Activated T-helper 1 cell treated with anti-CD3 and anti-CD28 coated beads, Interleukin-12 subunit alpha, Interleukin-12 subunit beta, Interleukin-2, Interleukin-4 antibody, amounts not matched to agents 30 ng/mL and 10 ng/mL and 1 ng/mL, durations not matched to agents 14 hours and 24 hours and 36 hours (primary cell): ENCODE measurements at regions not wholly inside any gene's neighbourhood (a gene's known extent, or its start where the extent isn't known, plus 50 kb on each side); places are given as distances from the start of the nearest gene placed in this dataset.

Experiments
- DNase-seq: peaks from one replicate; pipeline ENCODE4 v3.0.0; 2021; ENCODE audit warnings: low spot score
- H3K27ac Mint-ChIP-seq: one replicate; pipeline ENCODE4 v1.8.0; 2021; ENCODE audit warnings: mild to moderate bottlenecking, mixed read lengths
- H3K27me3 Mint-ChIP-seq: one replicate; pipeline ENCODE4 v1.8.0; 2022; ENCODE audit warnings: mild to moderate bottlenecking, moderate library complexity, mixed read lengths; ENCODE audit not compliant: insufficient read depth
- H3K36me3 Mint-ChIP-seq: one replicate; pipeline ENCODE4 v1.8.0; 2021; ENCODE audit warnings: low read depth, mixed read lengths
- H3K4me1 Mint-ChIP-seq: one replicate; pipeline ENCODE4 v1.8.0; 2021; ENCODE audit warnings: low read depth, mixed read lengths
- H3K4me3 Mint-ChIP-seq: one replicate; pipeline ENCODE4 v1.8.0; 2021; ENCODE audit warnings: mild to moderate bottlenecking, moderate library complexity, mixed read lengths
- H3K9me3 Mint-ChIP-seq: one replicate; pipeline ENCODE4 v1.8.0; 2021; ENCODE audit warnings: mixed read lengths
- intact Hi-C: fragments of 100-400 bp; cut with micrococcal nuclease; formaldehyde crosslinking; loops from one replicate; pipeline ENCODE4 v1.15.1; 2024

DNA sequence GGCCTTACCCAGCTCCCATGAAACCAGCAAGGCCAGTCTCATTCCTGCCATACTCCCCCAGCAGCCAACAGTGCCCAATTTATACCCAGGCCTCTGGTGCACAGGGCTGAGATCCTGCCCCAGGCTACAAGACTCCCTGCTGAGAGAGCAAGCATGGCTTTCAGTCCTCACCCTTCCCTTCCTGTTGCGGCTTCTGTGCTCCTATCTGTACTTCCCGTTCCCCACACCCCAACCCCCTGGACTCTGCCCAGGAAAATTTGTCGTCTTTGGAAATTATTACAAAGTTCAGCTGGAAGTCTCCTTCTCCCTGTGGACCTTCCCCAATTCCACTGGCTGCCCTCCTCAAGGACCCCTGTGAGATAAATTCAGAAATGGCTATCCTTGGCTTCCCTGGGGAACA lies 84.1 kb upstream of the GK2 start:
- H3K27me3 Mint-ChIP-seq, result peaks cover 3% of the 10 kb centered on the region
- intact Hi-C loops, result no loop called here
- no peaks in the 10 kb centered on the region for H3K4me1 Mint-ChIP-seq
- H3K36me3 Mint-ChIP-seq, result no peaks in the 10 kb centered on the region
- H3K9me3 Mint-ChIP-seq, result no peaks in the 10 kb centered on the region
- no peak for DNase-seq
- H3K27ac Mint-ChIP-seq, result no peak overlapping the region
- no peak overlapping the region for H3K4me3 Mint-ChIP-seq

DNA sequence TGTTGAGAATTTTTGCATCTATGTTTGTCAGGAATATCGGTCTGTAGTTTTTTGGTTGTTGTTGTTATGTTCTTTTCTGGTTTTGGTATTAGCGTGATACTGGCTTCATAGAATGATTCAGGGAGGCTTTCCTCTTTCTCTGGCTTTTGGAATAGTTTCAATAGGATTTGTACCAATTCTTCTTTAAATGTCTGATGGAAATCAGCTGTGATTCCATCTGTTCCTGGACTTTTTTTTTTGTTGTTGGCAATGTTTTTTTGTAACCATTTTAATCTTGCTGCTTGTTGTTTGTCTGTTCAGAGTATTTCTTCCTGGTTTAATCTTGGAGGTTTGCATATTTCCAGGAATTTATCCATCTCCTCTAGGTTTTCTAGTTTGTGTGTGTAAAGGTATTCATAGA lies 81.5 kb upstream of the GK2 start:
- H3K9me3 Mint-ChIP-seq, result no peaks in the 10 kb centered on the region
- H3K36me3 Mint-ChIP-seq, result no peaks in the 10 kb centered on the region
- H3K27me3 Mint-ChIP-seq, result peaks cover 5% of the 10 kb centered on the region
- intact Hi-C loops, result no loop called here
- no peak for DNase-seq
- no peak overlapping the region for H3K27ac Mint-ChIP-seq
- H3K4me3 Mint-ChIP-seq, result no peak overlapping the region
- no peaks in the 10 kb centered on the region for H3K4me1 Mint-ChIP-seq

DNA sequence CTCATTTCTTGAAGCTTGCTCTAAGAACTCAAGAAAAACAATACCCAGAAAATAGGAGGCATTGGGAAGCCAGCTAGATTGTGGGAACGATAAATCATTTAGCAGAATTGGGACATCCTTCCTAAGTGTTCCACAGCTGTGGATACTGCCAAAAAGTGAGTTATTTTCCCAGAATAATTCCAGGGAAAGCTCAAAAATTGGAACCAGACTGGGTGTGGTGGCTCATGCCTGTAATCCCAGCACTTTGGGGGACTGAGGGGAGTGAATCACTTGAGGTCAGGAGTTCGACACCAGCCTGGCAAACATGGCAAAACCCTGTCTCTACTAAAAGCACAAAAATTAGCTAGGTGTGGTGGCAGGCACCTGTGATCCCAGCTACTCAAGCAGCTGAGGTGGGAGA lies 68.2 kb upstream of the GK2 start:
- Mint-ChIP-seq H3K36me3 (no peaks in the 10 kb centered on the region), H3K9me3 (no peaks in the 10 kb centered on the region), H3K27ac (no peak overlapping the region), H3K4me3 (no peak overlapping the region), H3K4me1 (no peaks in the 10 kb centered on the region), H3K27me3 (no peaks in the 10 kb centered on the region)
- DNase-seq, result no peak
- intact Hi-C loops, result no loop called here

DNA sequence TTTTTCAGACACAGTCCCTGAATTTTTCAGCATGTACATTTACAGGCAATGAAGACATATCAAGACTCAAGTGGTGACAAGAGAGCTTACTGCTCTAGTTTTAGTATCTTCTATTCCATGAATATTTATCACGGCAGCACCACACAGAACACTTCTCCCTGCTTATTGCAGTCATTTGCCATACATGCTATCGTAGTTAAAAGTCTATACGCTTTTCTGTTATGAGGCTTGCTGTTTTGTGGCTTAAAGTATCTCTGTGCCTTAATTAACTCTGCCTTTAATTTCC lies 65.4 kb upstream of the GK2 start:
- H3K27me3 Mint-ChIP-seq, result no peaks in the 10 kb centered on the region
- no peak overlapping the region for H3K4me3 Mint-ChIP-seq
- DNase-seq, result no peak
- H3K36me3 Mint-ChIP-seq, result no peaks in the 10 kb centered on the region
- no peaks in the 10 kb centered on the region for H3K4me1 Mint-ChIP-seq
- no peaks in the 10 kb centered on the region for H3K9me3 Mint-ChIP-seq
- H3K27ac Mint-ChIP-seq, result no peak overlapping the region
- intact Hi-C loops, result no loop called here

DNA sequence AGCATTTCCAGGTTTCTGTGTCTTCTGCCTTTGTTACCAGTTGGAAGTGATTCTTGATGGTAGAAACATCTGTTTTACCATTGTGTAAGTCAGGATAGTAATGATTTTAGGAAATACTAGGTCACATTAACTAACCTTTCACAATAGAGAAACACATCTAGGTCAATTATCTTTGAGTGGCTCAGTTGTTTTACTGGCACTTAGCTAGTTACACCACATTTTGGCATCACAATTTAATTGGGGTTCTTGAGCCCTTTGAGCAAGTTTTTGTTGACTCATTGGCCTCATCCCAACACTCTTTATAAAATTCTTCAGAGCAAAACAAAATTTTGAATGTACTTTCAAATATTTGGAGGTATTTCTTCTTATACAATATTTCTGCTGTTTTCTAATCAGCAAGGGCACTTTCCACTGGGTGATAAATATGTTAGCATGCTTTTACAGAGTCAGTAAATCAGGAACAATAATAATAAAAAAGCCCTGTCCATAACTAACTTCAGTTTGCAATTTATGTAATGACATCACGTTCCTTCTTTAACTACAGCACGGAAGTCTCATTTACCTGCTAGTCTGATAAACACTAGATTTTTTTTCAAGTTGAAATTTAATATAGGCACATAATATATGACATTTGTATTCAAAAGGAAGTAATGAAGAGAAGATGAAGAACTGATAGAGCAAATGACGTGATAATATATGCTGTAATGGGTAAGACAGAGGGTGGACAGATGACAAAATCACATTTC lies 64.8 kb upstream of the GK2 start:
- no peaks in the 10 kb centered on the region for H3K4me1 Mint-ChIP-seq
- intact Hi-C loops, result no loop called here
- H3K27me3 Mint-ChIP-seq, result no peaks in the 10 kb centered on the region
- no peak for DNase-seq
- no peak overlapping the region for H3K4me3 Mint-ChIP-seq
- no peaks in the 10 kb centered on the region for H3K9me3 Mint-ChIP-seq
- no peaks in the 10 kb centered on the region for H3K36me3 Mint-ChIP-seq
- H3K27ac Mint-ChIP-seq, result no peak overlapping the region

DNA sequence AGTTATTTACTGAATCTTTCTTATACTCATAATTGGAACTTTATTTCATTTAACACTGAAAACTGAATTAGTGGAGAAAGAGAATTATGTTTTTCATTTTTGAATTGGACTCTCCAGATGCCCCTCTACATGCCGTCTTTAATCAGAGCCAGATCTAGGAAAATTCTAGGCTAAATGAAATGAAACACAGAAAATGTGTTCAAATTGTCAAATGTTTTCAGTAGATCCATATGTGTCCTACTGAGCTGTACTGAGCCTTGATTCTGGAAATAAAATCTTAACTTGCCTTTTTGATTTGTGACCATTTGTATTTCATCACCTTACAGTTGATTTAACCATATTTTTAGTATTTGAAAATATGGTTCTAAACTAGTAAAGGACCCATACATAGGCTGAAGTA lies 64.0 kb upstream of the GK2 start:
- Mint-ChIP-seq H3K27me3 (no peaks in the 10 kb centered on the region), H3K27ac (no peak overlapping the region), H3K4me1 (no peaks in the 10 kb centered on the region), H3K36me3 (no peaks in the 10 kb centered on the region), H3K9me3 (no peaks in the 10 kb centered on the region), H3K4me3 (no peak overlapping the region)
- intact Hi-C loops, result no loop called here
- no peak for DNase-seq

DNA sequence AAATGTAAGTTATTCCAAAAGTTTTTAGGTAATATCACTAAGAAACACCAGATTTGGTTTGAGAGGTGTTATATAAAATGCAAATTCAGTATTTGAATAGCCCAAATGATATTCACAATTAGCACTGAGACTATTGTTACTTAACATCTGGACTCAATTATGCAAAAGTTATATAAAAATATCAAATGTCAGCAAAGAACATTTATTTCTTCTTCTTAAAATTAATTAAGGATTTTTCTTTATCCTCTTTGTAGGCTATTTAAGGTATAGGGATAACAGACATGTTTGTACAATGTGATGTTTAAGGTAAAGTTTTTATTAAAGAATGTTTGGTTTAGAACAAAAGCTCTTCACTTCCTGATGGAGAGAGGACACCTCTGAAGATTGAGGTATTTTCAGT lies 63.3 kb upstream of the GK2 start:
- Mint-ChIP-seq H3K27ac (no peak overlapping the region), H3K27me3 (no peaks in the 10 kb centered on the region), H3K9me3 (no peaks in the 10 kb centered on the region), H3K4me3 (no peak overlapping the region), H3K36me3 (no peaks in the 10 kb centered on the region), H3K4me1 (no peaks in the 10 kb centered on the region)
- no peak for DNase-seq
- intact Hi-C loops, result no loop called here

DNA sequence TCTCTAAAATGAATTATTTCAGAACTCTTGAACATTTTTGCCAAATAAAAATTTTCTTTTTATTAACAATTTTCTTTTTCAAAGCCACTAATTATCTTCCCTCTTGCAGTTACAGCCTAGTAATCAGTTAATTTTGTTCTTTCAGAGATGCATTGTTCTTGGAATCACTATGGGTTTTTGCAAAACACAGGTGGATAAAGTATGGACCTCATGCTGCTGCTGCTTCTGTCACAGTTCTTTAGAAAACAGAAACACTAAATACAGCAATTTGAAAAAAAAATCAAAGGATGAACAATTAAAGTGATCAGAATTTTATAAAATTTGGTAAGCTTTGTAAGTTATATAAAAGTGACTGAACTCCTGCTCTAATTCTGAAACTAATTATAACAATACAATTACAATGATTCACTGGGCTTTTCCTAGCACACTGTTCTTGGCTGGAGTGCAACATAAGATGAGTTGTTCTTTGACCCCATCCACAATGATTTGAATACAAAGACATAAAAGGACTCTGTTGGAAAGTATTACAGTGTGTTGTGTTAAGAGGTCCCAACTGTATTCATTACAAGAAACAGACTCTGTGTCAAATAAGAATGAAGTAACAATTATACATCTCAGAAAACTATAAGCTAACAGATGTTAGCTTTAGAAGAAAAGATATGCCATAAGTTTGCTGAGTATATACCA lies 59.4 kb upstream of the GK2 start:
- H3K36me3 Mint-ChIP-seq, result no peaks in the 10 kb centered on the region
- intact Hi-C loops, result no loop called here
- H3K9me3 Mint-ChIP-seq, result no peaks in the 10 kb centered on the region
- no peak overlapping the region for H3K4me3 Mint-ChIP-seq
- no peak for DNase-seq
- no peaks in the 10 kb centered on the region for H3K4me1 Mint-ChIP-seq
- no peak overlapping the region for H3K27ac Mint-ChIP-seq
- H3K27me3 Mint-ChIP-seq, result no peaks in the 10 kb centered on the region

DNA sequence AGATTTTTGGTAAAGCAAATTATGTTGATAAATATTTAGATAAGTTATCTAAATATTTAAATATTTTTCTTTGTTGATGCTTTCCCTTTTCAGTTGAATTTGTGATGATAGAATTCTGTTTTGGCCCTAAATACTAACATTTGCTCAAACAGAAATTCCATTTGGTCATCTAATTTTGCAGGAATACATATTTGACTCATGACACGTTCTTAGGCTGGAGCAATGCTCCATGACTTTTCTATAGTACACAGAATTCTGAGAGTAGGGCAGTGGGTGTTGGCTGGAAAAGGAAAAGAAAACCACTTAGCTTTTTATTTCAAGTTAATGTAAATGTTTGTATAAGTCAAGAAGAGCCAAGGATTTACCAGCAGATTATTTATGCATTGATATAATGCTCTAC lies 58.6 kb upstream of the GK2 start:
- DNase-seq, result no peak
- no peaks in the 10 kb centered on the region for H3K36me3 Mint-ChIP-seq
- intact Hi-C loops, result no loop called here
- H3K4me3 Mint-ChIP-seq, result no peak overlapping the region
- no peaks in the 10 kb centered on the region for H3K27me3 Mint-ChIP-seq
- no peaks in the 10 kb centered on the region for H3K9me3 Mint-ChIP-seq
- no peaks in the 10 kb centered on the region for H3K4me1 Mint-ChIP-seq
- H3K27ac Mint-ChIP-seq, result no peak overlapping the region
